HG03575 (cell line): ENCODE measurements at regions not wholly inside any gene's neighbourhood (a gene's known extent, or its start where the extent isn't known, plus 50 kb on each side); places are given as distances from the start of the nearest gene placed in this dataset.
"Not testable (repeated sequence)": the region's sequence is repeated elsewhere in the genome, so short reads cannot be mapped to it uniquely, and the experiment has no call there.

ENCODE experiments used
- ATAC-seq: cut with Tn5 transposase; IDR thresholded peaks from one replicate; pipeline ENCODE4 v1.9.1; 2021; ENCODE audit not compliant: unreplicated experiment, insufficient number of reproducible peaks, low FRiP score; ENCODE audit errors: extremely low read depth

DNA sequence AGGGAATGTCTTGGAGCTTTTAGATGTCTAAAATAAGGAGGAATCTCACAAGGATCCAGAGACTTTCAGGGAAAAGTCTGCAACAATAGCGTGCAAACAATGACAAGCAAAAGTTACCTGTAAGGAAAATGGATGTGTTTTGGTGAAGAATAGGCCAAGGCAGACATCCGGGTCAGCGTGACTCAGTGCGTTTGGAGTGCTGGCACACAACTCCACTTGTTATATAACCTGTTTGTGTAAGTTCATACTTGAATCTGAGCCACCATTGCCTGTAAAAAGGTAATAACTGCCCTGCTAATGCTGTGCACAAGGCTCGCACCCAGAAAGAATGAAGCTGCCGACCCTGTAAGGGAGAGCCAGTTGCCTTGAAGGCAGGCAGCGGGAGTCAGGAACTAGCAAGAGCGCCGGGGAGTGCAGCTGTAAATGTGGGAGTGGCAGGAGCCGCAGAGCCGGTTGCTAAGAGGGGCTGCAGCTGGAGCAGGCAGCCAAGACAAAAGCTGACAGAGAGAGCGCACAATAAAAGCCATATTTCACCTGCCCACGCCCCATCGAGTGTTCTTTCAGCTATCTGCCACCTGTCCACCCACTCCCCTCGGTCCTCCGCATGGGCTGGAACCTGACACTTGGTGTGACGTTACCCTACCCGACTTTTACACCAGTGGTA is 638.5 kb upstream of the MIS18BP1 start:
- ATAC-seq: no peak

- ATAC-seq: not testable (repeated sequence)
These were observed 635.8 kb upstream of the MIS18BP1 start for GRCh38 chr14:45888766-45889285.

DNA sequence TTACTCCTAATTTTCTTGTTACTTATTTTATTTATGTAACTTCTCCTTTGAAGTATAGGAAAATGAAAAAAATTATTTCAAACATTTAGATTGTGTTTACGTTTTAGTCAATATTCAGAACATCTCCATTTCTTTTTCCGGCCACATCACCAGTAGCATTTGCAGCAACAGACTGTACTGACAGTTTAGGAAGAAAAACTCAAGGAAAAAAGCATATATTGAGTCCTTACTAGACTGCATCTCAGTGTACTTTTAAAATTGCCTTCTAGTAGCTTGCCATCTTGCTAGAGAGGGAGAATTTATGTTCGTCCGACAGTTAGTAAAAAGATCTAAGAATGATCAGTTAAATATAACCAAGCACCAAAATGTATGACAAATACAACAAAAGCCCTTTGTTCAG is 625.0 kb upstream of the MIS18BP1 start:
- no peak for ATAC-seq

DNA sequence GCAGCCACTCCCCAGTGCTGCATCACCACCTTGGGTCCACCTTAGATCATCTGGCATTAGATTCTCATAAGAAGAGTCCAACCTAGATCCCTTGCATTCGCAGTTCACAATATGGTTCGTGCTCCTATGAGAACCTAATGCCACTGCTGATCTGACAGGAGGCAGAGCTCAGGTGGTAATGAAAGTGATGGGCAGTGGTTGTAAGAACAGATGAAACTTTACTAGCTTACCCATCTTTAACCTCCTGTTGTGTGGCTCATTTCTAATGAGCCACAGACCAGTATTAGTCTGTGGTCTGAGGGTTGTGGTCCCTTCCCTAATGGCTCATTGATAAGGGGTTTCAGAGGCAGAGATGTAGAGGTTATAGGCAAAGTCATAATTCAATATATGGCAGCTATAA is 615.9 kb upstream of the MIS18BP1 start:
- ATAC-seq: no peak

DNA sequence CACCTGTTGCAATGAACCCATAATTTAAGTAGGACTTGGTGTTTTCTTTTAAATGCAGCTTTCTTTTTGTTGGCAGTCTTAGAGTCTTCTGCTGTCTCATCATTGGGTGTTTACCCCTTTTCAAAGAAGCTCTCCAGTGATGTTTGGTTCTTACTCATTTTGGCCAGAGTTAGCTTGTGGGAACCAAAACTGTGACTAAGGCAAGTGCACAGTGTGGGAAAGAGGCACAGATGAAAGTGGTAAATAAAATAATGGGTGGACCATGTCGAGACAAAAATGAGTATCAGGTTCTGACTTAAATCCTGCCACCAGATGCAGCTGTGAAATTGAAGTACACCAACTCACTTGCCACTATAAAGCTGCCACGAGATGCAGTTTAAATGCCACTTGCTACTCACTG is 615.4 kb upstream of the MIS18BP1 start:
- ATAC-seq: no peak

- ATAC-seq: no peak
These were observed 614.3 kb upstream of the MIS18BP1 start for GRCh38 chr14:45867046-45867894.

DNA sequence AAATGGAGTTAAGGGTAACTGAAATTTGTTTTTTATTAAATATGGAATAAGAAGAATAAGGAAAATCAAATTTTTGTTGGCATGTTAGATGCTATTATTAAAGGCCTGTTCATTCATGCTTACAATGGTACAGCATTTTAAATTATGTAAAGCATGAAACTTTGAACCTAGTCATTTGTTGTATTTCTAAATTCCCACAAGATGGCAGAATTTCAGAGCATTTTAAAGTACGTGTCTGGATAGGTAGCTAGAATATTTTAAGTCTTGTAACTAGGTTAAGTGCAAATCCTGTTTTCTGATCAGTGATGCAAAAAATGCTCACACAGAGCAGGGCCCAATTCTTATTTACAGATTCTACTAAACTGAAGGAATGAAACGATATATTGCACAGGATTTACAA is 585.6 kb upstream of the MIS18BP1 start:
- no peak for ATAC-seq

- no peak for ATAC-seq
These were observed 566.1 kb upstream of the MIS18BP1 start for GRCh38 chr14:45819107-45819506.

- ATAC-seq: no peak
These were observed 558.2 kb upstream of the MIS18BP1 start for GRCh38 chr14:45811155-45811554.

GRCh38 chr14:45810152-45810872 is 557.3 kb upstream of the MIS18BP1 start:
- no peak for ATAC-seq

DNA sequence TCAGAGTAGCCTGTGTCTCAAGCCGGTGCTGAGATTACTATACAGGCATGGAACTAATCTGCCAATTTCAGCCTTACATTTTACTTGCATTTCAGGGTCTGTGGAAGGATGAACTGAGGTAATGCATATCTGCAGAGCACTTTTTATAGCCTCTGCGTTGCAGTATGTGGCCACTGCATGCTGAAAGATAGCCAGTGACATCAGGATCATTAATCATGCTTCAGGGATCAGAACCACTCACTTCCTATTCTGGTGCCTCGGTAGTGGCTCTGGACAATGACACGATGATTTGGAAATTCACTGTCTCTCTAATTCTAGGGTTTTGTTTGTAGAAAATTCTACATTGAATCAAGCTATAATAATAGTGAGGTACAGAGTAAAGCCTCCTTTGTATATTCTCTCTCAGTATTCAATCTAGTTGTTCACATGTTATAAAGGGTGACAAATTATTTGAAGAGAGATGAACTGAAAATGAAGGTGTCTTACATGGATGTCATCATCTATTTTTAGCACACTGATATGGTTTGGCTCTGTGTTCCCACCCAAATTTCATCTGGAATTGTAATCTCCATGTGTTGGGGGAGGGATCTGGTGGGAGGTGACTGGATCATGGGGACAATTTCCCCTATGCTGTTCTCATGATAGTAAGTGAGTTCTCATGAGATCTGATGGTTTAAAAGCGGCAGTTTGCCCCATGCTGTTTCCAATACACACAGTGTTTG is 554.3 kb upstream of the MIS18BP1 start:
- ATAC-seq: no peak

DNA sequence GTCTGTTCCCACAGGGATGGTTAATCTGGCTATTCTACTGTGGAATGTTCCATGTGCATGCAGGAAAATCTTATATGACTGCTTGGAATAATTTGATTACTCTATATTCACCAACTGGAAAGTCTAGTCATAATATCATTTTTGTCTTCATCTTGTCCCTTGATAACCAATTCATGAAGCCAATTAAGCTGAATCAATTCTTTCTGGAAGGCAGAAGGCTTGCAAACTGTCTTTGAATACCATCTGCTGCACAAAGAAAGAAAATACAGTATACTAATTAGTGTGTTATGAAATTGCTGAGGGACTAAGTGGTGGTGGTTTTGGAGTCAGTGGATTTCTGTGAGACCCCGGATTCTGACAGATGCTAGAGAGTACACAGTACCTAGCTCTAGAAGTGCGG is 546.5 kb upstream of the MIS18BP1 start:
- no peak for ATAC-seq

GRCh38 chr14:45798659-45799058 is 545.7 kb upstream of the MIS18BP1 start:
- ATAC-seq: no peak

- ATAC-seq: not testable (repeated sequence)
These were observed 543.0 kb upstream of the MIS18BP1 start for GRCh38 chr14:45796006-45796405.

DNA sequence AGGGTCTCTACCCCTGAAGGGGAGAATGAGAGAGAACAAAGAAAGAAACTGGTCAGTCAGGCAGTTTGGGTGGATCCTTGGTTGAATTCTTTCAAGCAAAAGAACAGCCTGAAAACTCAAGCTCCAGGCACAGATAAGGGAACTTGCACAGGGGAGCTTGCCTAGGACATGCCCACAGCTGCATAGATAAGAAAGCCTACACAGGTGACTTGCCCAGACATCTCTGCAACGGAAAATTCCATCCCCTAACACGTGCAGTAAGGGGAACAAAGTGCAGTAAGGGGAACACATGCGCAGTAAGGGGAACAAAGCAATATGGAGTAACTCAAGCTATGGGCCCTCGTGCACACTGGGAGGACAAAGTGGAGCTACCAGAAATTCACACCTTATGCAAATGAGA is 540.1 kb upstream of the MIS18BP1 start:
- no peak for ATAC-seq

DNA sequence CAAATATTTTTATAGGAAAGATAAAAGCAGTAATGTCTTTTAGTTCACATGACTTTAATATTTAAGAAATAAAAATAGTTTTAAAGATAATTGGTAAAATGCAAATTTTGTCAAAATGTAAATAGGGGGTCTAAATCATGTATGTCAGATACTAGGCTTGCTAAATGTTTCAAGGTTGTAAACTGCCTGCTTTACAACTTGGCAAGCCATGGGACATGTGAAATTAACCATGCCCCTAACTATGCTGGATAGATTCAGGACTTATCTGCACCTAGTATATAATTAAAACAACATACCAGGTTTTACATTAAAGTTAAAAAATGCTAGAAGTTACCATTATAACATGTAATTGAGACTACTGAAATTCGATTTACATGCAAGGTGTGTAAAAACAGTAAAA is 537.3 kb upstream of the MIS18BP1 start:
- no peak for ATAC-seq

DNA sequence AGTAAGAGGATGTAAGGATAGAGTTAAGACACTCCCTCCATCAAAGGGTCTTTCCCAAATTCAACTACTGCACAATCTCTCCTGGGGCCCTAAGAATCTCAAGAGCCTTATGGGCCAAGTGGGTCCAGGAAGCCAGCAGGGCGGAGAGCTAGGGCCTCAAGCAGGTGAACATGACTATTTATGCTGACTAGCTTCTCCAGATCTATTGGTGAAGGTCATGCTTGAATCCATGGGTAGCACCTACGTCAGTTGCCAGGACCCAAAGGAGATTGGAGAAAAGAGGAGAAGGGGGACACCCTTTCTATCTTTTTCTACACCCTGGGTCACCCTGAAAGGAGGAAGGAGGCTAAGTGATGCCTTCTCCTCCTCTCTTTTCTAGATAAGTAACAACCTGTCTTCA is 534.2 kb upstream of the MIS18BP1 start:
- no peak for ATAC-seq

DNA sequence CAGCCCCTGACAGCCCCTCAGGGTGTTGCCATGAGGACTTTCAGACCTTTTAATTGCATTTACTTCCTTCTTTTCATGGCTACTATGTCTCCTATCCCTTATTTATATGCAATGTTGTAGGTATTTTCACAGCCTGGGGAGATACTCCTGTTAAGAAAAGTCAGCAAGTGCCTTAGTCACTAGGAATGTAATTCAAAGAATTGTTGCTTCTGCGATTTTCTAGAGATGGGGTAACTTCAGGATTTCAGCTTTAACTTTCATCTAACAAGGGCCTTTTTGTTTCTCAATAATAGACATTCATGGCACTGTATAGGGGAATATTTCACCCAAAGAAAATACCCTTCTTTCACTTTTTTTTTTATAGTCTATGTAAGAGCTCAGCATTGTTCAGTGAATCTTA is 533.3 kb upstream of the MIS18BP1 start:
- no peak for ATAC-seq

DNA sequence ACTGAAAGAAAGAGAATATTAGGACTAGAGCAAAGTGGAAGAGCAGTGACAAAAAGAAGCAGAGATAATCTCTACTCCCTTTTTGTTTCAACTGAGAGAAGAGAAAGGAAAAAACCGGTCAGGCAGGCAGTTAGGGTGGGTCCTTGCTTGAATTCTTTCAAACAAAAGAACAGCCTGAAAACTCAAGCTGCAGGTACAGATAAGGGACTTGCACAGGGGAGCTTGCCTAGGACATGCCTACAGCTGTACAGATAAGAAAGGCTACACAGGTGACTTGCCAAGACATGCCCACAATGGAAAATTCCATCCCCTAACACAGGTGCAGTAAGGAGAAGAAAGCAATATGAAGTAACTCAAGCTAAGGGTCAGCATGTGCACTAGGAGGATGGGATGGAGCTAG is 532.2 kb upstream of the MIS18BP1 start:
- ATAC-seq: no peak
